SU-DHL-6 (cell line): ENCODE measurements at regions not wholly inside any gene's neighbourhood (a gene's known extent, or its start where the extent isn't known, plus 50 kb on each side); places are given as distances from the start of the nearest gene placed in this dataset.

ENCODE experiments used
- H2AFZ ChIP-seq: fragments of 200-600 bp; sonication (generic); 2 replicates; pipeline ENCODE4 v1.6.1; 2014; ENCODE audit warnings: low read depth, mild to moderate bottlenecking, moderate library complexity, mixed read lengths, antibody characterized with exemption, low read length; ENCODE audit not compliant: severe bottlenecking
- H3F3A ChIP-seq: fragments of 200-600 bp; shearing (Covaris generic); 2 replicates; pipeline ENCODE4 v1.6.0; 2016; ENCODE audit warnings: antibody characterized with exemption, mild to moderate bottlenecking; ENCODE audit not compliant: insufficient read depth
- H3K27ac ChIP-seq: fragments of 200-600 bp; sonication (generic); 2 replicates; pipeline ENCODE4 v1.5.1; 2016; ENCODE audit warnings: low read depth, mild to moderate bottlenecking, low read length, moderate library complexity, mixed read lengths
- H3K27me3 ChIP-seq: fragments of 200-600 bp; sonication (generic), shearing (Covaris generic); 2 replicates; pipeline ENCODE4 v1.6.0; 2014; ENCODE audit warnings: mild to moderate bottlenecking, low read length
- H3K36me3 ChIP-seq: fragments of 200-600 bp; sonication (generic); 2 replicates; pipeline ENCODE4 v1.6.1; 2014; ENCODE audit warnings: mild to moderate bottlenecking, low read length, mixed read lengths
- H3K4me2 ChIP-seq: fragments of 300-600, 200-600 bp; shearing (Covaris generic), sonication (generic); 2 replicates; pipeline ENCODE4 v1.6.0; 2014; ENCODE audit warnings: low read length, low read depth, mild to moderate bottlenecking; ENCODE audit not compliant: poor library complexity, severe bottlenecking
- H3K4me3 ChIP-seq: fragments of 200-600 bp; sonication (generic); 2 replicates; pipeline ENCODE4 v1.5.1; 2014; ENCODE audit warnings: antibody characterized with exemption, low read length, mild to moderate bottlenecking, mixed read lengths; ENCODE audit not compliant: insufficient read depth, poor library complexity, severe bottlenecking
- H3K79me2 ChIP-seq: fragments of 200-600 bp; sonication (generic); 2 replicates; pipeline ENCODE4 v1.6.1; 2014; ENCODE audit warnings: mild to moderate bottlenecking, low read length, moderate library complexity; ENCODE audit not compliant: insufficient read depth
- H3K9ac ChIP-seq: fragments of 200-600 bp; sonication (generic); 2 replicates; pipeline ENCODE4 v1.7.0; 2014; ENCODE audit warnings: mild to moderate bottlenecking, low read length
- H3K9me2 ChIP-seq: fragments of 200-600 bp; sonication (generic); replicated peaks from 2 replicates; pipeline ENCODE4 v1.6.1; 2014; ENCODE audit warnings: low read length; ENCODE audit not compliant: insufficient read depth
- H3K9me3 ChIP-seq: fragments of 200-600 bp; sonication (generic); 2 replicates; pipeline ENCODE4 v1.6.1; 2014; ENCODE audit warnings: low read length, mixed read lengths; ENCODE audit not compliant: insufficient read depth
- H4K20me1 ChIP-seq: fragments of 200-600 bp; sonication (generic); 2 replicates; pipeline ENCODE4 v1.6.1; 2014; ENCODE audit warnings: low read depth, mild to moderate bottlenecking, antibody characterized with exemption, low read length, moderate library complexity, mixed read lengths
- CTCF ChIP-seq: fragments of 200-600 bp; sonication (generic); IDR thresholded peaks from one replicate; pipeline ENCODE4 v1.5.1; 2017; ENCODE audit warnings: antibody characterized with exemption, mild to moderate bottlenecking, low read length, moderate library complexity; ENCODE audit not compliant: insufficient read depth, poor library complexity, severe bottlenecking
- EZH2phosphoT487 ChIP-seq: fragments of 200-600 bp; sonication (generic), shearing (Covaris generic); conservative IDR thresholded peaks from 2 replicates; pipeline ENCODE4 v1.6.1; 2018; ENCODE audit warnings: mild to moderate bottlenecking, antibody characterized with exemption, low read length, moderate library complexity, mixed read lengths

GRCh38 chr16:27689711-27690110 lies 139.8 kb downstream of the KATNIP start:
- no peaks in the 10 kb centered on the region for H3K27me3 ChIP-seq
- no peaks in the 10 kb centered on the region for H3K9me2 ChIP-seq
- H3F3A ChIP-seq: no peaks in the 10 kb centered on the region
- H4K20me1 ChIP-seq: no peaks in the 10 kb centered on the region
- TF ChIP-seq EZH2phosphoT487 (no peak), CTCF (no peak)
- no peaks in the 10 kb centered on the region for H3K79me2 ChIP-seq
- no peak overlapping the region for H3K4me3 ChIP-seq
- no peak overlapping the region for H3K4me2 ChIP-seq
- no peak overlapping the region for H3K9ac ChIP-seq
- H3K9me3 ChIP-seq: no peaks in the 10 kb centered on the region
- no peak overlapping the region for H2AFZ ChIP-seq
- H3K36me3 ChIP-seq: no peaks in the 10 kb centered on the region
- H3K27ac ChIP-seq: no peak overlapping the region

GRCh38 chr16:27690608-27691007 lies 140.7 kb downstream of the KATNIP start:
- H3K4me3 ChIP-seq: no peak overlapping the region
- H3K9ac ChIP-seq: no peak overlapping the region
- H3K9me3 ChIP-seq: no peaks in the 10 kb centered on the region
- no peaks in the 10 kb centered on the region for H3K27me3 ChIP-seq
- TF ChIP-seq EZH2phosphoT487: no peak
- TF ChIP-seq CTCF: peak; percentile 75
- H3F3A ChIP-seq: no peaks in the 10 kb centered on the region
- no peaks in the 10 kb centered on the region for H3K9me2 ChIP-seq
- H3K4me2 ChIP-seq: no peak overlapping the region
- no peak overlapping the region for H2AFZ ChIP-seq
- H4K20me1 ChIP-seq: no peaks in the 10 kb centered on the region
- no peaks in the 10 kb centered on the region for H3K36me3 ChIP-seq
- no peak overlapping the region for H3K27ac ChIP-seq
- no peaks in the 10 kb centered on the region for H3K79me2 ChIP-seq

GRCh38 chr16:27691721-27692120 lies 141.8 kb downstream of the KATNIP start:
- Histone ChIP-seq H3K4me2 (no peak overlapping the region), H3K9ac (no peak overlapping the region), H3K9me3 (no peaks in the 10 kb centered on the region), H3K9me2 (no peaks in the 10 kb centered on the region), H2AFZ (no peak overlapping the region), H3K27ac (no peak overlapping the region), H3K79me2 (no peaks in the 10 kb centered on the region), H3K27me3 (no peaks in the 10 kb centered on the region), H3K36me3 (no peaks in the 10 kb centered on the region), H3F3A (no peaks in the 10 kb centered on the region), H4K20me1 (no peaks in the 10 kb centered on the region), H3K4me3 (no peak overlapping the region)
- TF ChIP-seq CTCF: no peak
- TF ChIP-seq EZH2phosphoT487: no peak
